LoVo (cell line): ENCODE measurements at regions not wholly inside any gene's neighbourhood (a gene's known extent, or its start where the extent isn't known, plus 50 kb on each side); places are given as distances from the start of the nearest gene placed in this dataset.
"Not testable (repeated sequence)": the region's sequence is repeated elsewhere in the genome, so short reads cannot be mapped to it uniquely, and the experiment has no call there.

Source experiments
- DNase-seq: peaks from one replicate; pipeline ENCODE4 v3.0.0-alpha.2; 2016; ENCODE audit warnings: low spot score

GRCh38 chr17:68097161-68097805 is 61.7 kb downstream of the KPNA2 start:
- DNase-seq: no peak

- DNase-seq: not testable (repeated sequence)
Observed at GRCh38 chr17:68099341-68099753, 63.8 kb downstream of the KPNA2 start.

- no peak for DNase-seq
Observed at GRCh38 chr17:68100000-68100641, 64.6 kb downstream of the KPNA2 start.

- peak; percentile 94 for DNase-seq
Observed at GRCh38 chr17:68101075-68101986, 65.8 kb downstream of the KPNA2 start.

GRCh38 chr17:68101987-68102314 is 66.4 kb downstream of the KPNA2 start:
- no peak for DNase-seq

- DNase-seq: no peak
Observed at GRCh38 chr17:68102318-68102758, 66.8 kb downstream of the KPNA2 start.

GRCh38 chr17:68103148-68103547 is 67.6 kb downstream of the KPNA2 start:
- no peak for DNase-seq

GRCh38 chr17:68106085-68106484 is 70.5 kb downstream of the KPNA2 start:
- DNase-seq: no peak

- DNase-seq: no peak
Observed at GRCh38 chr17:68107373-68107772, 71.8 kb downstream of the KPNA2 start.

- DNase-seq: no peak
Observed at GRCh38 chr17:68108313-68109000, 72.9 kb downstream of the KPNA2 start.

GRCh38 chr17:68109404-68109803 is 73.9 kb downstream of the KPNA2 start:
- DNase-seq: not testable (repeated sequence)

- DNase-seq: not testable (repeated sequence)
Observed at GRCh38 chr17:68116211-68116610, 80.7 kb downstream of the KPNA2 start.

GRCh38 chr17:68122587-68122986 is 87.1 kb downstream of the KPNA2 start:
- DNase-seq: no peak

GRCh38 chr17:68125111-68125870 is 89.8 kb downstream of the KPNA2 start:
- no peak for DNase-seq

- DNase-seq: no peak
Observed at GRCh38 chr17:68127914-68128313, 92.4 kb downstream of the KPNA2 start.

GRCh38 chr17:68131456-68131855 is 95.9 kb downstream of the KPNA2 start:
- DNase-seq: no peak

- no peak for DNase-seq
Observed at GRCh38 chr17:68133346-68134045, 98.0 kb downstream of the KPNA2 start.

- no peak for DNase-seq
Observed at GRCh38 chr17:68134046-68134637, 98.6 kb downstream of the KPNA2 start.

- no peak for DNase-seq
Observed at GRCh38 chr17:68134731-68135130, 99.2 kb downstream of the KPNA2 start.

GRCh38 chr17:68135141-68135887 is 99.8 kb downstream of the KPNA2 start:
- DNase-seq: no peak
